ENCODE measurements at regions not wholly inside any gene's neighbourhood (a gene's known extent, or its start where the extent isn't known, plus 50 kb on each side); places are given as distances from the start of the nearest gene placed in this dataset.

GRCh38 chrX:52271206-52271605, 86.5 kb downstream of the MAGED4 start:
- Histone ChIP-seq H3K27ac (no peak overlapping the region), H3K4me3 (no peak overlapping the region), H3K9me3 (ENCODE audit: low read depth) (no peaks in the 10 kb centered on the region), H4K20me1 (ENCODE audit: insufficient read depth, poor library complexity, severe bottlenecking) (no peaks in the 10 kb centered on the region), H3K79me2 (no peaks in the 10 kb centered on the region), H3K9me2 (replicated peaks; ENCODE audit: insufficient read depth) (no peaks in the 10 kb centered on the region), H3K36me3 (replicated peaks; ENCODE audit: insufficient read depth, low read depth) (no peaks in the 10 kb centered on the region), H3K27me3 (no peaks in the 10 kb centered on the region), H2AFZ (no peak overlapping the region), H3K4me1 (ENCODE audit: insufficient read depth) (no peaks in the 10 kb centered on the region), H3K4me2 (no peak overlapping the region)
- 70% methylated on average over 2 of the region's 2 CpGs for WGBS (ENCODE audit: low lambda C conversion rate, missing lambda C conversion rate)
- DNase-seq (ENCODE audit: low spot score), result peak; percentile 29
- peak; percentile 31 for TF ChIP-seq CTCF (IDR thresholded peaks at IDR 0.05; ENCODE audit: poor library complexity)
- TF ChIP-seq EZH2phosphoT487 (IDR thresholded peaks at IDR 0.05; ENCODE audit: low read depth, severe bottlenecking, unreplicated experiment), result no peak

GRCh38 chrX:52277666-52278065, 91.2 kb upstream of the XAGE2 start:
- Histone ChIP-seq H3K79me2 (no peaks in the 10 kb centered on the region), H3K9me2 (replicated peaks; ENCODE audit: insufficient read depth) (no peaks in the 10 kb centered on the region), H3K9me3 (ENCODE audit: low read depth) (no peaks in the 10 kb centered on the region), H3K4me1 (ENCODE audit: insufficient read depth) (no peaks in the 10 kb centered on the region), H3K4me3 (no peak overlapping the region), H3K36me3 (replicated peaks; ENCODE audit: insufficient read depth, low read depth) (no peaks in the 10 kb centered on the region), H3K27ac (no peak overlapping the region), H3K27me3 (no peaks in the 10 kb centered on the region), H3K4me2 (no peak overlapping the region), H4K20me1 (ENCODE audit: insufficient read depth, poor library complexity, severe bottlenecking) (no peaks in the 10 kb centered on the region), H2AFZ (no peak overlapping the region)
- no peak for TF ChIP-seq CTCF (IDR thresholded peaks at IDR 0.05; ENCODE audit: poor library complexity)
- TF ChIP-seq EZH2 (IDR thresholded peaks at IDR 0.05; ENCODE audit: borderline replicate concordance), result no peak
- TF ChIP-seq EZH2phosphoT487 (IDR thresholded peaks at IDR 0.05; ENCODE audit: low read depth, severe bottlenecking, unreplicated experiment), result no peak
- 76% methylated on average over 8 of the region's 8 CpGs for WGBS (ENCODE audit: low lambda C conversion rate, missing lambda C conversion rate)
- no peak for DNase-seq (ENCODE audit: low spot score)

- WGBS (ENCODE audit: low lambda C conversion rate, missing lambda C conversion rate), result 56% methylated on average over 2 of the region's 2 CpGs
- H3K36me3 ChIP-seq (replicated peaks; ENCODE audit: insufficient read depth, low read depth), result no peaks in the 10 kb centered on the region
- no peak for DNase-seq (ENCODE audit: low spot score)
Observed at GRCh38 chrX:52280812-52281211, 88.0 kb upstream of the XAGE2 start.

More at GRCh38 chrX:52280812-52281211, 88.0 kb upstream of the XAGE2 start:
- Histone ChIP-seq H3K4me2 (no peak overlapping the region), H2AFZ (no peak overlapping the region), H3K9me3 (ENCODE audit: low read depth) (no peaks in the 10 kb centered on the region), H4K20me1 (ENCODE audit: insufficient read depth, poor library complexity, severe bottlenecking) (no peaks in the 10 kb centered on the region), H3K4me3 (no peak overlapping the region), H3K27me3 (no peaks in the 10 kb centered on the region), H3K27ac (no peak overlapping the region), H3K79me2 (no peaks in the 10 kb centered on the region), H3K9me2 (replicated peaks; ENCODE audit: insufficient read depth) (no peaks in the 10 kb centered on the region), H3K4me1 (ENCODE audit: insufficient read depth) (no peaks in the 10 kb centered on the region)
- TF ChIP-seq CTCF (IDR thresholded peaks at IDR 0.05; ENCODE audit: poor library complexity), result no peak
